Prostate gland (tissue), 2 donors: ENCODE measurements at regions not wholly inside any gene's neighbourhood (a gene's known extent, or its start where the extent isn't known, plus 50 kb on each side); places are given as distances from the start of the nearest gene placed in this dataset. TPM values are rescaled to one million over a fixed set of nuclear protein-coding genes. Genes with fewer than 3 reads are reported as not detected.

Source experiments
- DNase-seq: peaks from one replicate; pipeline ENCODE4 v3.0.0-alpha.2; 2019; ENCODE audit warnings: low spot score
- H3K27ac ChIP-seq, 2 donors: fragments of 200-600 bp; sonication (generic); 2 replicates each; pipeline ENCODE4 v1.5.1; 2017 to 2019
- H3K27me3 ChIP-seq: fragments of 200-600 bp; sonication (generic); replicated peaks from 2 replicates; pipeline ENCODE4 v1.5.1; 2019; ENCODE audit not compliant: insufficient read depth
- H3K36me3 ChIP-seq, 2 donors: fragments of 200-600 bp; sonication (generic); 1 replicate in 1 of 2; 2 replicates in 1 of 2; pipeline versions ENCODE4 v1.5.1 to v1.8.1; 2017 to 2019
- H3K4me1 ChIP-seq: fragments of 200-600 bp; sonication (generic); replicated peaks from 2 replicates; pipeline ENCODE4 v1.5.1; 2019
- H3K4me3 ChIP-seq, 2 donors: fragments of 200-600 bp; sonication (generic); 2 replicates each; pipeline ENCODE4 v1.5.1; 2017 to 2019
- H3K9me3 ChIP-seq: fragments of 200-600 bp; sonication (generic); 2 replicates; pipeline ENCODE4 v1.5.1; 2017
- POLR2A ChIP-seq: fragments of 450-650 bp; IDR thresholded peaks from one replicate; pipeline ENCODE4 v1.6.1; 2016; ENCODE audit warnings: antibody characterized with exemption, mild to moderate bottlenecking
- POLR2AphosphoS5 ChIP-seq: sonication (generic); formaldehyde crosslinking; IDR thresholded peaks from one replicate; pipeline ENCODE4 v1.6.1; 2017; ENCODE audit warnings: antibody characterized with exemption
- WGBS: methylation state at CpG from one replicate; pipeline ENCODE4 v1.1.5; 2018; 5-methylcytosine and 5-hydroxymethylcytosine counted together
- intact Hi-C: fragments of 100-400 bp; cut with DNase I; formaldehyde crosslinking; loops from one replicate; pipeline ENCODE4 v1.14.2; 2022
- microRNA-seq: library from miRNA; unstranded; fragments of <30 nt; microRNA quantifications from one replicate; pipeline ENCODE4, GENCODE V29; 2016
- small RNA-seq, 2 donors: library from RNA; depleted of rRNA; stranded (forward); fragments of <200 nt; gene quantifications; one replicate each; pipeline ENCODE3, GENCODE V24; 2016
- TF ChIP-seq, protein P1 (sequence below), 4 experiments: fragments of 200-600 bp in 2 of 4; fragments of 450-650 bp in 2 of 4; sonication (generic) in 2 of 4; IDR thresholded peaks; 1 replicate in 3 of 4; 2 replicates in 1 of 4; pipeline ENCODE4 v1.5.1; 2016 to 2019; ENCODE audit warnings: antibody characterized with exemption in 4 of 4, mild to moderate bottlenecking in 2 of 4, moderate library complexity in 2 of 4

DNA sequence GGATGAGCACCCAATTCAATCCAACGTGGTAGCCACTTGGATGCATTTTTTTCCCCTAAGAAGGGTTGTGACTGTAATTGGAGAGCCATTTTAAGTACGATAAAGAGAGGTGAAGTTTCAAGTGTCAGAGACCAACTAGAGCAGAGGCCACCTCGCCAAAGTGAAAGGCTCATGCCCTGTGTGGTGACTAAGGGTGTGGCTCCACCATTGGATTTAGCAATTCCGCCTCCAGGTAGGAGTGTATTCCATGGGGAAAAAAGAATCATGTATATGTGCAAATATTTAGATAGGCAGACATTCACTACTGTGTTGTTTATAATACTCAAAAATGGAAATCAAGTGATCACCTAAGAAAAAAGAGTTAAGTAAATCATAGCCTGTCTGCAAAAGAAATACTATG lies 53.1 kb upstream of the S1PR3 start:
- 85% methylated on average over 4 of the region's 4 CpGs for WGBS
- intact Hi-C loops: no loop called here
- Histone ChIP-seq H3K4me1 (no peaks in the 10 kb centered on the region), H3K4me3 (no peak overlapping the region), H3K9me3 (no peaks in the 10 kb centered on the region), H3K27ac (no peak overlapping the region), H3K36me3 (no peaks in the 10 kb centered on the region), H3K27me3 (no peaks in the 10 kb centered on the region)
- TF ChIP-seq POLR2AphosphoS5 (no peak), POLR2A (no peak)
- TF ChIP-seq, protein P1, sequence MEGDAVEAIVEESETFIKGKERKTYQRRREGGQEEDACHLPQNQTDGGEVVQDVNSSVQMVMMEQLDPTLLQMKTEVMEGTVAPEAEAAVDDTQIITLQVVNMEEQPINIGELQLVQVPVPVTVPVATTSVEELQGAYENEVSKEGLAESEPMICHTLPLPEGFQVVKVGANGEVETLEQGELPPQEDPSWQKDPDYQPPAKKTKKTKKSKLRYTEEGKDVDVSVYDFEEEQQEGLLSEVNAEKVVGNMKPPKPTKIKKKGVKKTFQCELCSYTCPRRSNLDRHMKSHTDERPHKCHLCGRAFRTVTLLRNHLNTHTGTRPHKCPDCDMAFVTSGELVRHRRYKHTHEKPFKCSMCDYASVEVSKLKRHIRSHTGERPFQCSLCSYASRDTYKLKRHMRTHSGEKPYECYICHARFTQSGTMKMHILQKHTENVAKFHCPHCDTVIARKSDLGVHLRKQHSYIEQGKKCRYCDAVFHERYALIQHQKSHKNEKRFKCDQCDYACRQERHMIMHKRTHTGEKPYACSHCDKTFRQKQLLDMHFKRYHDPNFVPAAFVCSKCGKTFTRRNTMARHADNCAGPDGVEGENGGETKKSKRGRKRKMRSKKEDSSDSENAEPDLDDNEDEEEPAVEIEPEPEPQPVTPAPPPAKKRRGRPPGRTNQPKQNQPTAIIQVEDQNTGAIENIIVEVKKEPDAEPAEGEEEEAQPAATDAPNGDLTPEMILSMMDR (IDR thresholded peaks at IDR 0.05): no peak
- DNase-seq: no peak

Small RNA genes lying in the stretch of these regions (microRNA-seq; reads per million reads assigned to microRNA genes)
- gene MIR4289: not detected

Small RNA genes lying in the stretch of these regions (small RNA-seq; reads per million reads assigned to genes)
- 0 reads per million in 2 donors for gene MIR4289
